ENCODE measurements at regions not wholly inside any gene's neighbourhood (a gene's known extent, or its start where the extent isn't known, plus 50 kb on each side); places are given as distances from the start of the nearest gene placed in this dataset.

GRCh38 chr18:39314595-39314994, 1749.0 kb upstream of the CELF4 start:
- Histone ChIP-seq H3K4me2 (ENCODE audit: low read length) (no peak overlapping the region), H3K9me3 (ENCODE audit: insufficient read depth, low read depth, low read length) (no peaks in the 10 kb centered on the region), H4K20me1 (ENCODE audit: insufficient read depth, low read length) (no peaks in the 10 kb centered on the region), H3K27me3 (ENCODE audit: insufficient read depth, low read length) (no peaks in the 10 kb centered on the region), H3K4me1 (ENCODE audit: insufficient read depth, low read length) (no peaks in the 10 kb centered on the region), H3K79me2 (ENCODE audit: insufficient read depth, low read length) (no peaks in the 10 kb centered on the region), H3K36me3 (ENCODE audit: insufficient read depth, low read length) (no peaks in the 10 kb centered on the region), H2AFZ (ENCODE audit: low read depth, low read length) (no peak overlapping the region), H3K4me3 (ENCODE audit: insufficient read depth, low read depth, low read length) (no peak overlapping the region), H3K9ac (ENCODE audit: low read length) (no peak overlapping the region), H3K27ac (ENCODE audit: low read depth, low read length) (no peak overlapping the region)
- TF ChIP-seq CTCF (IDR thresholded peaks at IDR 0.05; ENCODE audit: insufficient read depth, low read depth, low read length) (no peak), EZH2 (IDR thresholded peaks at IDR 0.05; ENCODE audit: insufficient read depth, low read length) (no peak)
- Mint-ChIP-seq H3K27ac (ENCODE audit: unreplicated experiment) (no peak overlapping the region), H3K36me3 (ENCODE audit: low read depth, unreplicated experiment) (no peaks in the 10 kb centered on the region), H3K4me1 (ENCODE audit: low read depth, unreplicated experiment) (no peaks in the 10 kb centered on the region), H3K4me3 (ENCODE audit: unreplicated experiment) (no peak overlapping the region), H3K9me3 (ENCODE audit: unreplicated experiment) (peaks cover under 1% of the 10 kb centered on the region), H3K27me3 (ENCODE audit: low read depth, unreplicated experiment) (no peaks in the 10 kb centered on the region)
- DNase-seq (ENCODE audit: low read depth): no peak
- FAIRE-seq: no peak

- Histone ChIP-seq H3K9ac (ENCODE audit: low read length) (no peak overlapping the region), H3K9me3 (ENCODE audit: insufficient read depth, low read depth, low read length) (no peaks in the 10 kb centered on the region), H3K36me3 (ENCODE audit: insufficient read depth, low read length) (no peaks in the 10 kb centered on the region), H2AFZ (ENCODE audit: low read depth, low read length) (no peak overlapping the region), H3K4me2 (ENCODE audit: low read length) (no peak overlapping the region), H3K4me3 (ENCODE audit: insufficient read depth, low read depth, low read length) (no peak overlapping the region), H3K27ac (ENCODE audit: low read depth, low read length) (no peak overlapping the region), H3K4me1 (ENCODE audit: insufficient read depth, low read length) (no peaks in the 10 kb centered on the region), H3K27me3 (ENCODE audit: insufficient read depth, low read length) (no peaks in the 10 kb centered on the region), H3K79me2 (ENCODE audit: insufficient read depth, low read length) (no peaks in the 10 kb centered on the region), H4K20me1 (ENCODE audit: insufficient read depth, low read length) (no peaks in the 10 kb centered on the region)
- H3K27me3 Mint-ChIP-seq (ENCODE audit: low read depth, unreplicated experiment): no peaks in the 10 kb centered on the region
- no peaks in the 10 kb centered on the region for H3K4me1 Mint-ChIP-seq (ENCODE audit: low read depth, unreplicated experiment)
- FAIRE-seq (no peak), DNase-seq (ENCODE audit: low read depth) (no peak)
- H3K36me3 Mint-ChIP-seq (ENCODE audit: low read depth, unreplicated experiment): no peaks in the 10 kb centered on the region
- no peak overlapping the region for H3K27ac Mint-ChIP-seq (ENCODE audit: unreplicated experiment)
- TF ChIP-seq CTCF (IDR thresholded peaks at IDR 0.05; ENCODE audit: insufficient read depth, low read depth, low read length) (no peak), EZH2 (IDR thresholded peaks at IDR 0.05; ENCODE audit: insufficient read depth, low read length) (no peak)
- H3K9me3 Mint-ChIP-seq (ENCODE audit: unreplicated experiment): peaks cover 2% of the 10 kb centered on the region
- no peak overlapping the region for H3K4me3 Mint-ChIP-seq (ENCODE audit: unreplicated experiment)
Observed at GRCh38 chr18:39313992-39314391, 1748.4 kb upstream of the CELF4 start.

- no peak overlapping the region for H2AFZ ChIP-seq (ENCODE audit: low read depth, low read length)
- H3K4me1 Mint-ChIP-seq (ENCODE audit: low read depth, unreplicated experiment): no peaks in the 10 kb centered on the region
- FAIRE-seq: no peak
Observed at GRCh38 chr18:39311111-39311712, 1745.6 kb upstream of the CELF4 start.

More at GRCh38 chr18:39311111-39311712, 1745.6 kb upstream of the CELF4 start:
- H3K27ac ChIP-seq (ENCODE audit: low read depth, low read length): no peak overlapping the region
- H3K9me3 Mint-ChIP-seq (ENCODE audit: unreplicated experiment): peaks cover 2% of the 10 kb centered on the region
- no peak overlapping the region for H3K4me3 Mint-ChIP-seq (ENCODE audit: unreplicated experiment)
- no peak overlapping the region for H3K27ac Mint-ChIP-seq (ENCODE audit: unreplicated experiment)
- no peak overlapping the region for H3K9ac ChIP-seq (ENCODE audit: low read length)
- H3K4me1 ChIP-seq (ENCODE audit: insufficient read depth, low read length): no peaks in the 10 kb centered on the region
- H3K79me2 ChIP-seq (ENCODE audit: insufficient read depth, low read length): no peaks in the 10 kb centered on the region
- no peaks in the 10 kb centered on the region for H3K27me3 Mint-ChIP-seq (ENCODE audit: low read depth, unreplicated experiment)
- H3K36me3 ChIP-seq (ENCODE audit: insufficient read depth, low read length): no peaks in the 10 kb centered on the region
- DNase-seq (ENCODE audit: low read depth): no peak
- H3K27me3 ChIP-seq (ENCODE audit: insufficient read depth, low read length): no peaks in the 10 kb centered on the region
- no peaks in the 10 kb centered on the region for H3K36me3 Mint-ChIP-seq (ENCODE audit: low read depth, unreplicated experiment)
- no peak overlapping the region for H3K4me2 ChIP-seq (ENCODE audit: low read length)
- no peaks in the 10 kb centered on the region for H4K20me1 ChIP-seq (ENCODE audit: insufficient read depth, low read length)
- no peak for TF ChIP-seq EZH2 (IDR thresholded peaks at IDR 0.05; ENCODE audit: insufficient read depth, low read length)
- TF ChIP-seq CTCF (IDR thresholded peaks at IDR 0.05; ENCODE audit: insufficient read depth, low read depth, low read length): no peak
- no peaks in the 10 kb centered on the region for H3K9me3 ChIP-seq (ENCODE audit: insufficient read depth, low read depth, low read length)
- no peak overlapping the region for H3K4me3 ChIP-seq (ENCODE audit: insufficient read depth, low read depth, low read length)
